GM23338 (cell line): ENCODE measurements at regions not wholly inside any gene's neighbourhood (a gene's known extent, or its start where the extent isn't known, plus 50 kb on each side); places are given as distances from the start of the nearest gene placed in this dataset.

Experiments
- ATAC-seq: fragments of 200-7000 bp; cut with Tn5 transposase; 3 replicates; pipeline ENCODE4 v1.9.1; 2020
- DNase-seq: peaks from one replicate; pipeline ENCODE4 v3.0.0-alpha.2; 2015; ENCODE audit warnings: low spot score
- H2AFZ ChIP-seq: fragments of 200-600 bp; sonication (generic); 2 replicates; pipeline ENCODE4 v1.8.0; 2016; ENCODE audit warnings: antibody characterized with exemption, mild to moderate bottlenecking, moderate library complexity
- H3F3A ChIP-seq: fragments of 200-600 bp; sonication (generic); replicated peaks from 2 replicates; pipeline ENCODE4 v1.8.0; 2017; ENCODE audit warnings: antibody characterized with exemption, mixed run types, low read depth
- H3K27ac ChIP-seq: fragments of 200-600 bp; sonication (generic); 2 replicates; pipeline ENCODE4 v1.6.1; 2016; ENCODE audit warnings: low read depth
- H3K27me3 ChIP-seq: fragments of 200-600 bp; sonication (generic); 2 replicates; pipeline ENCODE4 v1.8.0; 2016; ENCODE audit warnings: mild to moderate bottlenecking, mixed run types, moderate library complexity; ENCODE audit not compliant: insufficient read depth
- H3K36me3 ChIP-seq: fragments of 200-600 bp; sonication (generic); 2 replicates; pipeline ENCODE4 v1.8.0; 2016; ENCODE audit warnings: mild to moderate bottlenecking; ENCODE audit not compliant: insufficient read depth
- H3K4me1 ChIP-seq: fragments of 200-600 bp; sonication (generic); 2 replicates; pipeline ENCODE4 v1.8.0; 2016; ENCODE audit warnings: mild to moderate bottlenecking, moderate library complexity; ENCODE audit not compliant: insufficient read depth
- H3K4me2 ChIP-seq: fragments of 200-600 bp; sonication (generic); 2 replicates; pipeline ENCODE4 v1.7.1; 2017; ENCODE audit warnings: mixed run types
- H3K4me3 ChIP-seq: fragments of 200-600 bp; sonication (generic); 2 replicates; pipeline ENCODE4 v1.6.1; 2016; ENCODE audit warnings: mixed run types
- H3K79me2 ChIP-seq: fragments of 200-600 bp; sonication (generic); replicated peaks from 2 replicates; pipeline ENCODE4 v1.8.0; 2017; ENCODE audit warnings: mild to moderate bottlenecking; ENCODE audit not compliant: insufficient read depth
- H3K9me2 ChIP-seq: fragments of 200-600 bp; sonication (generic); 2 replicates; pipeline ENCODE4 v1.8.0; 2017; ENCODE audit not compliant: insufficient read depth
- H4K20me1 ChIP-seq: fragments of 200-600 bp; sonication (generic); replicated peaks from 2 replicates; pipeline ENCODE4 v1.8.0; 2017; ENCODE audit warnings: mild to moderate bottlenecking; ENCODE audit not compliant: insufficient read depth
- H3K27ac Mint-ChIP-seq: 2 replicates; pipeline ENCODE4 v1.8.0; 2020; ENCODE audit warnings: inconsistent platforms, mild to moderate bottlenecking, moderate library complexity, mixed read lengths
- H3K27me3 Mint-ChIP-seq: 3 replicates; pipeline ENCODE4 v1.8.0; 2022; ENCODE audit warnings: low read depth, mild to moderate bottlenecking, moderate library complexity, mixed read lengths, inconsistent platforms; ENCODE audit not compliant: insufficient read depth, poor library complexity
- H3K36me3 Mint-ChIP-seq: 3 replicates; pipeline ENCODE4 v1.8.0; 2021; ENCODE audit warnings: low read depth, mild to moderate bottlenecking, inconsistent platforms, moderate library complexity, mixed read lengths
- H3K4me1 Mint-ChIP-seq: 3 replicates; pipeline ENCODE4 v1.8.0; 2020; ENCODE audit warnings: mild to moderate bottlenecking, inconsistent platforms, mixed read lengths
- H3K4me3 Mint-ChIP-seq: 3 replicates; pipeline ENCODE4 v1.8.0; 2021; ENCODE audit warnings: moderate library complexity, mild to moderate bottlenecking, inconsistent platforms, mixed read lengths
- H3K9me3 Mint-ChIP-seq: 3 replicates; pipeline ENCODE4 v1.8.0; 2020; ENCODE audit warnings: moderate library complexity, mild to moderate bottlenecking, inconsistent platforms, mixed read lengths
- CREB1 ChIP-seq: fragments of 250-450 bp; sonication (Bioruptor Pico); IDR thresholded peaks from 2 replicates; pipeline ENCODE4 v1.5.0; 2020; ENCODE audit warnings: low read depth, mild to moderate bottlenecking, moderate library complexity
- CTCF ChIP-seq, 2 experiments: fragments of 200-600 bp in 1 of 2; sonication (generic) in 1 of 2; conservative IDR thresholded peaks; 2 replicates each; pipeline versions ENCODE4 v1.5.1 to v1.6.1; 2016 to 2017; ENCODE audit warnings: antibody characterized with exemption in 2 of 2, low read depth in 2 of 2, mild to moderate bottlenecking in 2 of 2, moderate library complexity in 1 of 2
- EZH2 ChIP-seq: fragments of 200-600 bp; sonication (generic); IDR thresholded peaks from one replicate; pipeline ENCODE4 v1.8.0; 2017; ENCODE audit warnings: antibody characterized with exemption, mild to moderate bottlenecking, low read depth; ENCODE audit not compliant: unreplicated experiment
- POLR2AphosphoS5 ChIP-seq: IDR thresholded peaks from 2 replicates; pipeline ENCODE4 v1.6.1; 2016; ENCODE audit warnings: antibody characterized with exemption, low read depth
- STAT1 ChIP-seq: IDR thresholded peaks from one replicate; pipeline ENCODE4 v1.6.1; 2016; ENCODE audit warnings: antibody characterized with exemption; ENCODE audit not compliant: unreplicated experiment
- ZNF114 ChIP-seq: fragments of 250-450 bp; sonication (Bioruptor Pico); IDR thresholded peaks from 2 replicates; pipeline ENCODE4 v1.5.0; 2020; ENCODE audit warnings: mild to moderate bottlenecking, moderate library complexity
- ZNF331 ChIP-seq: fragments of 250-450 bp; sonication (Bioruptor Pico); IDR thresholded peaks from 2 replicates; pipeline ENCODE4 v1.5.0; 2020; ENCODE audit warnings: low read depth, mild to moderate bottlenecking, moderate library complexity
- TF ChIP-seq, protein P1 (sequence below): IDR thresholded peaks from one replicate; pipeline ENCODE4 v1.6.1; 2018; ENCODE audit warnings: antibody characterized with exemption; ENCODE audit not compliant: unreplicated experiment

- no peak overlapping the region for H3K27ac ChIP-seq
- no peak overlapping the region for H3K27ac Mint-ChIP-seq
- no peak for ATAC-seq
These were observed 132.0 kb upstream of the GRIA1 start for GRCh38 chr5:153358315-153358976.

More at GRCh38 chr5:153358315-153358976, 132.0 kb upstream of the GRIA1 start:
- Mint-ChIP-seq H3K27me3 (no peaks in the 10 kb centered on the region), H3K4me1 (peaks cover 1% of the 10 kb centered on the region), H3K36me3 (no peaks in the 10 kb centered on the region; the same call in 2 of the 3 replicates), H3K9me3 (no peaks in the 10 kb centered on the region), H3K4me3 (no peak overlapping the region)
- H3K4me2 ChIP-seq: no peak overlapping the region
- no peak for DNase-seq
- no peaks in the 10 kb centered on the region for H4K20me1 ChIP-seq
- no peaks in the 10 kb centered on the region for H3K9me2 ChIP-seq
- no peaks in the 10 kb centered on the region for H3F3A ChIP-seq
- no peaks in the 10 kb centered on the region for H3K27me3 ChIP-seq
- H3K4me3 ChIP-seq: no peak overlapping the region
- TF ChIP-seq CTCF (conservative IDR thresholded peaks at IDR 0.05; ENCODE audit: low read depth in 2 of 2): no peak
- TF ChIP-seq ZNF331: no peak
- no peak for TF ChIP-seq ZNF114 (CRISPR knock-in tag)
- no peak for TF ChIP-seq STAT1
- TF ChIP-seq, protein P1, sequence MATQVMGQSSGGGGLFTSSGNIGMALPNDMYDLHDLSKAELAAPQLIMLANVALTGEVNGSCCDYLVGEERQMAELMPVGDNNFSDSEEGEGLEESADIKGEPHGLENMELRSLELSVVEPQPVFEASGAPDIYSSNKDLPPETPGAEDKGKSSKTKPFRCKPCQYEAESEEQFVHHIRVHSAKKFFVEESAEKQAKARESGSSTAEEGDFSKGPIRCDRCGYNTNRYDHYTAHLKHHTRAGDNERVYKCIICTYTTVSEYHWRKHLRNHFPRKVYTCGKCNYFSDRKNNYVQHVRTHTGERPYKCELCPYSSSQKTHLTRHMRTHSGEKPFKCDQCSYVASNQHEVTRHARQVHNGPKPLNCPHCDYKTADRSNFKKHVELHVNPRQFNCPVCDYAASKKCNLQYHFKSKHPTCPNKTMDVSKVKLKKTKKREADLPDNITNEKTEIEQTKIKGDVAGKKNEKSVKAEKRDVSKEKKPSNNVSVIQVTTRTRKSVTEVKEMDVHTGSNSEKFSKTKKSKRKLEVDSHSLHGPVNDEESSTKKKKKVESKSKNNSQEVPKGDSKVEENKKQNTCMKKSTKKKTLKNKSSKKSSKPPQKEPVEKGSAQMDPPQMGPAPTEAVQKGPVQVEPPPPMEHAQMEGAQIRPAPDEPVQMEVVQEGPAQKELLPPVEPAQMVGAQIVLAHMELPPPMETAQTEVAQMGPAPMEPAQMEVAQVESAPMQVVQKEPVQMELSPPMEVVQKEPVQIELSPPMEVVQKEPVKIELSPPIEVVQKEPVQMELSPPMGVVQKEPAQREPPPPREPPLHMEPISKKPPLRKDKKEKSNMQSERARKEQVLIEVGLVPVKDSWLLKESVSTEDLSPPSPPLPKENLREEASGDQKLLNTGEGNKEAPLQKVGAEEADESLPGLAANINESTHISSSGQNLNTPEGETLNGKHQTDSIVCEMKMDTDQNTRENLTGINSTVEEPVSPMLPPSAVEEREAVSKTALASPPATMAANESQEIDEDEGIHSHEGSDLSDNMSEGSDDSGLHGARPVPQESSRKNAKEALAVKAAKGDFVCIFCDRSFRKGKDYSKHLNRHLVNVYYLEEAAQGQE: no peak
- no peak for TF ChIP-seq POLR2AphosphoS5
- TF ChIP-seq CREB1 (CRISPR knock-in tag): no peak
- no peak for TF ChIP-seq EZH2
- no peaks in the 10 kb centered on the region for H3K79me2 ChIP-seq
- H2AFZ ChIP-seq: no peak overlapping the region
- H3K36me3 ChIP-seq: no peaks in the 10 kb centered on the region
- no peaks in the 10 kb centered on the region for H3K4me1 ChIP-seq
